GM12875 (cell line): ENCODE measurements at regions not wholly inside any gene's neighbourhood (a gene's known extent, or its start where the extent isn't known, plus 50 kb on each side); places are given as distances from the start of the nearest gene placed in this dataset.

Experiments
- H3K4me3 ChIP-seq: one replicate; pipeline ENCODE4 v1.5.1; 2011; ENCODE audit warnings: low read depth, low read length, control low read depth
- CTCF ChIP-seq: IDR thresholded peaks from 2 replicates; pipeline ENCODE4 v1.5.1; 2011; ENCODE audit warnings: low read depth, mild to moderate bottlenecking, control low read depth, inconsistent platforms, low read length, moderate library complexity, borderline replicate concordance; ENCODE audit not compliant: insufficient read depth

GRCh38 chr18:22604986-22605421 lies 187.3 kb upstream of the CTAGE1 start:
- no peak for TF ChIP-seq CTCF

GRCh38 chr18:22605736-22606135 lies 188.0 kb upstream of the CTAGE1 start:
- no peak overlapping the region for H3K4me3 ChIP-seq
- no peak for TF ChIP-seq CTCF

More at GRCh38 chr18:22604986-22605421, 187.3 kb upstream of the CTAGE1 start:
- H3K4me3 ChIP-seq, result no peak overlapping the region

- TF ChIP-seq CTCF, result no peak
- H3K4me3 ChIP-seq, result no peak overlapping the region
Observed at GRCh38 chr18:22606563-22607283, 189.0 kb upstream of the CTAGE1 start.

- TF ChIP-seq CTCF, result no peak
- no peak overlapping the region for H3K4me3 ChIP-seq
Observed at GRCh38 chr18:22607284-22607635, 189.5 kb upstream of the CTAGE1 start.

GRCh38 chr18:22608847-22609246 lies 191.1 kb upstream of the CTAGE1 start:
- TF ChIP-seq CTCF, result no peak
- no peak overlapping the region for H3K4me3 ChIP-seq

- H3K4me3 ChIP-seq, result no peak overlapping the region
- TF ChIP-seq CTCF, result no peak
Observed at GRCh38 chr18:22609642-22610041, 191.9 kb upstream of the CTAGE1 start.

GRCh38 chr18:22613058-22613690 lies 195.5 kb upstream of the CTAGE1 start:
- H3K4me3 ChIP-seq, result no peak overlapping the region
- TF ChIP-seq CTCF, result no peak
